GM06990 (cell line): ENCODE measurements at regions not wholly inside any gene's neighbourhood (a gene's known extent, or its start where the extent isn't known, plus 50 kb on each side); places are given as distances from the start of the nearest gene placed in this dataset.

Source experiments
- DNase-seq: peaks from one replicate; pipeline ENCODE4 v3.0.0-alpha.2; 2011; ENCODE audit not compliant: insufficient read length; ENCODE audit errors: extremely low read depth
- H3K27me3 ChIP-seq: replicated peaks from 2 replicates; pipeline ENCODE4 v1.6.0; 2011; ENCODE audit warnings: low read length; ENCODE audit not compliant: control insufficient read depth, insufficient read depth
- H3K36me3 ChIP-seq: 2 replicates; pipeline ENCODE4 v1.5.1; 2011; ENCODE audit warnings: low read length; ENCODE audit not compliant: control insufficient read depth, insufficient read depth
- H3K4me3 ChIP-seq: replicated peaks from 2 replicates; pipeline ENCODE4 v1.5.1; 2011; ENCODE audit warnings: low read depth, mild to moderate bottlenecking, control low read depth, low read length
- CTCF ChIP-seq: IDR thresholded peaks from 2 replicates; pipeline ENCODE4 v1.5.1; 2011; ENCODE audit warnings: low read length, control low read depth, mild to moderate bottlenecking, inconsistent platforms; ENCODE audit not compliant: insufficient read depth, poor library complexity, severe bottlenecking

- no peak for TF ChIP-seq CTCF
- no peaks in the 10 kb centered on the region; the same call in 1 of the 2 replicates for H3K27me3 ChIP-seq
These were observed 65.6 kb downstream of the UNCX start for GRCh38 chr7:1298051-1298930.

GRCh38 chr7:1298931-1299885, 66.5 kb downstream of the UNCX start:
- DNase-seq: no peak

More at GRCh38 chr7:1298051-1298930, 65.6 kb downstream of the UNCX start:
- DNase-seq: no peak
- H3K4me3 ChIP-seq: no peak overlapping the region
- H3K36me3 ChIP-seq: no peaks in the 10 kb centered on the region

GRCh38 chr7:1300206-1300605, 67.5 kb downstream of the UNCX start:
- H3K4me3 ChIP-seq: no peak overlapping the region
- no peak for DNase-seq
- TF ChIP-seq CTCF: no peak
- no peaks in the 10 kb centered on the region; the same call in 1 of the 2 replicates for H3K27me3 ChIP-seq
- no peaks in the 10 kb centered on the region for H3K36me3 ChIP-seq

More at GRCh38 chr7:1298931-1299885, 66.5 kb downstream of the UNCX start:
- H3K4me3 ChIP-seq: no peak overlapping the region
- no peak for TF ChIP-seq CTCF
- H3K27me3 ChIP-seq: no peaks in the 10 kb centered on the region; the same call in 1 of the 2 replicates
- H3K36me3 ChIP-seq: no peaks in the 10 kb centered on the region

GRCh38 chr7:1300636-1301035, 68.0 kb downstream of the UNCX start:
- TF ChIP-seq CTCF: no peak

GRCh38 chr7:1301054-1301881, 68.6 kb downstream of the UNCX start:
- no peak for TF ChIP-seq CTCF
- H3K36me3 ChIP-seq: no peaks in the 10 kb centered on the region
- no peak overlapping the region for H3K4me3 ChIP-seq
- DNase-seq: no peak
- no peaks in the 10 kb centered on the region; the same call in 1 of the 2 replicates for H3K27me3 ChIP-seq

More at GRCh38 chr7:1300636-1301035, 68.0 kb downstream of the UNCX start:
- H3K27me3 ChIP-seq: no peaks in the 10 kb centered on the region; the same call in 1 of the 2 replicates
- H3K36me3 ChIP-seq: no peaks in the 10 kb centered on the region
- DNase-seq: no peak
- H3K4me3 ChIP-seq: no peak overlapping the region
